A673 (cell line): ENCODE measurements at regions not wholly inside any gene's neighbourhood (a gene's known extent, or its start where the extent isn't known, plus 50 kb on each side); places are given as distances from the start of the nearest gene placed in this dataset.
A peak's percentile ranks its signal among the peaks of the same experiment; 100 is the strongest.

Source experiments
- BruUV-seq: library from RNA; stranded (reverse); fragments of 400-500 nt; replicated peaks from 2 replicates; lab custom pipeline; 2021; lab: Mats Ljungman, UMichigan
- CTCF ChIA-PET: fragments of 300-600 bp; sonication (Branson Sonifier 250); formaldehyde crosslinking; loops from one replicate; lab custom pipeline; 2022; ENCODE audit warnings: antibody characterized with exemption; lab: Charles Lee
- POLR2A ChIA-PET: fragments of 300-600 bp; sonication (Branson Sonifier 250); formaldehyde crosslinking; loops from one replicate; lab custom pipeline; 2022; ENCODE audit warnings: antibody characterized with exemption; ENCODE audit not compliant: low non-redundant PET; lab: Charles Lee
- DNase-seq: peaks from one replicate; pipeline ENCODE4 v3.0.0-alpha.2; 2015; ENCODE audit warnings: low spot score
- H3K27ac ChIP-seq: fragments of 200-600 bp; sonication (generic); 2 replicates; pipeline ENCODE4 v1.5.1; 2016; ENCODE audit warnings: mixed run types, low read depth, mild to moderate bottlenecking, mixed read lengths, antibody characterized with exemption, low read length; ENCODE audit not compliant: poor library complexity, severe bottlenecking
- H3K27me3 ChIP-seq: fragments of 200-600 bp; sonication (generic); replicated peaks from 2 replicates; pipeline ENCODE4 v1.6.1; 2017; ENCODE audit warnings: mixed run types, low read depth, mild to moderate bottlenecking, mixed read lengths, antibody characterized with exemption, low read length; ENCODE audit not compliant: insufficient read depth, poor library complexity
- H3K36me3 ChIP-seq: fragments of 200-600 bp; sonication (generic); 2 replicates; pipeline ENCODE4 v1.6.1; 2016; ENCODE audit warnings: mixed run types, mild to moderate bottlenecking, mixed read lengths, antibody characterized with exemption, low read length; ENCODE audit not compliant: insufficient read depth, poor library complexity, severe bottlenecking
- H3K4me1 ChIP-seq: fragments of 200-600 bp; sonication (generic); 2 replicates; pipeline ENCODE4 v1.6.1; 2017; ENCODE audit warnings: mixed run types, mild to moderate bottlenecking, mixed read lengths, antibody characterized with exemption, low read length; ENCODE audit not compliant: insufficient read depth, poor library complexity, severe bottlenecking
- H3K4me3 ChIP-seq: fragments of 200-600 bp; sonication (generic); 2 replicates; pipeline ENCODE4 v1.5.1; 2016; ENCODE audit warnings: low read depth, mixed run types, mild to moderate bottlenecking, mixed read lengths, low read length; ENCODE audit not compliant: poor library complexity, severe bottlenecking
- H3K9me3 ChIP-seq: fragments of 200-600 bp; sonication (generic); 2 replicates; pipeline ENCODE4 v1.6.1; 2016; ENCODE audit warnings: mixed run types, low read depth, mild to moderate bottlenecking, mixed read lengths, antibody characterized with exemption, low read length; ENCODE audit not compliant: poor library complexity, severe bottlenecking
- EZH2 ChIP-seq: fragments of 200-600 bp; sonication (generic); IDR thresholded peaks from 2 replicates; pipeline ENCODE4 v1.6.1; 2017; ENCODE audit warnings: borderline replicate concordance, low read depth, mild to moderate bottlenecking, mixed read lengths, antibody characterized with exemption, low read length; ENCODE audit not compliant: poor library complexity, severe bottlenecking
- intact Hi-C: fragments of 100-400 bp; cut with micrococcal nuclease; formaldehyde crosslinking; loops from one replicate; pipeline ENCODE4 v1.10.0; 2022; ENCODE audit not compliant: unreplicated experiment
- TF ChIP-seq, protein P1 (sequence below): fragments of 300-800, 200-600 bp; sonication (generic); conservative IDR thresholded peaks from 2 replicates; pipeline ENCODE4 v1.5.1; 2017; ENCODE audit warnings: low read depth, mild to moderate bottlenecking, antibody characterized with exemption, low read length, moderate library complexity, mixed read lengths

DNA sequence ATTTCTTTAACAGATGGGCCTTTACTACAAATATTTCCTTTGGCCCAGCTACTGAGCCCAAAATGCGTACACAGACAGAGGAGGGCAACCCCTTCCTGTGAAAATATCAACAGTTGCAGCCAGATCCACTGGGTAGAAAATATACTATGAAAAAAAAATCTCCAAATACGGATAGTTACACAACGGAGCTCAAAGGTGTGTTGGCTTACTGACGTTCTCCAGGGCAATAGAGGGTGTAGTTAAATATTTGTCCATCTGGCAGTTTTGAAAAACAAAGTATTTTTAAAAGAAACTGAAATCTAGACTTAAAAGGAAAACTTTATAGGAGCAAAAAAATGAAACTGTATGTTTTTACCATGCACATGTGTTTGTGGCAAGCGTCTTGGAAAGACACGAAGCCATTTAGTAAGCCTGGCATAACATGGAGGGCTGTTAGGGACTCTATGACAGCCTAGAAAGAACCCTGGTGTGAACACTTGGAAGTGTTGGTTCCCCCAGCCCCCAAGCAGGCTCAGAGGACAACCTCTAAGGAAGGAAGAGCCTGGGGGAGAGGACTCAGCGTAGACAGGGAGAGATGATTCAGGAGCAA is 157.8 kb upstream of the TRPM3 start:
- H3K27me3 ChIP-seq = peaks cover 3% of the 10 kb centered on the region
- H3K4me1 ChIP-seq = no peaks in the 10 kb centered on the region
- H3K4me3 ChIP-seq = no peak overlapping the region
- no TSS peak for BruUV-seq
- no peaks in the 10 kb centered on the region for H3K9me3 ChIP-seq
- ChIA-PET CTCF (interaction anchor here (0.5 kb wide), 1 partner anchor 696 kb away, joined by 7 read pairs; no protein-coding TSS in a partner anchor), POLR2A (no interaction called here)
- intact Hi-C loops = no loop called here
- TF ChIP-seq, protein P1, sequence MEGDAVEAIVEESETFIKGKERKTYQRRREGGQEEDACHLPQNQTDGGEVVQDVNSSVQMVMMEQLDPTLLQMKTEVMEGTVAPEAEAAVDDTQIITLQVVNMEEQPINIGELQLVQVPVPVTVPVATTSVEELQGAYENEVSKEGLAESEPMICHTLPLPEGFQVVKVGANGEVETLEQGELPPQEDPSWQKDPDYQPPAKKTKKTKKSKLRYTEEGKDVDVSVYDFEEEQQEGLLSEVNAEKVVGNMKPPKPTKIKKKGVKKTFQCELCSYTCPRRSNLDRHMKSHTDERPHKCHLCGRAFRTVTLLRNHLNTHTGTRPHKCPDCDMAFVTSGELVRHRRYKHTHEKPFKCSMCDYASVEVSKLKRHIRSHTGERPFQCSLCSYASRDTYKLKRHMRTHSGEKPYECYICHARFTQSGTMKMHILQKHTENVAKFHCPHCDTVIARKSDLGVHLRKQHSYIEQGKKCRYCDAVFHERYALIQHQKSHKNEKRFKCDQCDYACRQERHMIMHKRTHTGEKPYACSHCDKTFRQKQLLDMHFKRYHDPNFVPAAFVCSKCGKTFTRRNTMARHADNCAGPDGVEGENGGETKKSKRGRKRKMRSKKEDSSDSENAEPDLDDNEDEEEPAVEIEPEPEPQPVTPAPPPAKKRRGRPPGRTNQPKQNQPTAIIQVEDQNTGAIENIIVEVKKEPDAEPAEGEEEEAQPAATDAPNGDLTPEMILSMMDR = no peak
- TF ChIP-seq EZH2 = no peak
- no peaks in the 10 kb centered on the region for H3K36me3 ChIP-seq
- H3K27ac ChIP-seq = no peak overlapping the region
- DNase-seq = no peak

DNA sequence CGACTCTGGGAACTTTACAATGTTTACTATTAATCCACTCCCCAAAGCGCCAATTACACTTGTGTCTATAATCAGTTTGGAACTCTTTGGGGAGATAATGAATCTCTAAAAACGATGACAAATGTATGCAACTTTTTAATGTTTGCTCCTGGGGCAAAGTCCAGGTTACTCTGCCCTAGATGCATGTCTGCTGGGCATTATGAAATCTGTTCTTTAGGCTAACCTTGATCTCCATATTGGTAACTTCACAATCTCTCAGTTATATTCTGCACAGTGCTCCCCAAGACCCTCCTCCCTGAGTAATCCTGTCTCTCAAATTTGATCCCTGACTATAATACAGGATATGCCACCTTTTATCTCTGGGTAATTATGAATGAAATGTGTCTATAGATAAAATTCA is 152.2 kb upstream of the TRPM3 start:
- TF ChIP-seq, protein P1 = no peak
- no peak for TF ChIP-seq EZH2
- POLR2A ChIA-PET = no interaction called here
- peaks cover 10% of the 10 kb centered on the region for H3K27me3 ChIP-seq
- CTCF ChIA-PET = no interaction called here
- intact Hi-C loops = no loop called here
- DNase-seq = no peak
- no TSS peak for BruUV-seq
- no peaks in the 10 kb centered on the region for H3K36me3 ChIP-seq
- no peaks in the 10 kb centered on the region for H3K9me3 ChIP-seq
- no peak overlapping the region for H3K4me3 ChIP-seq
- no peak overlapping the region for H3K27ac ChIP-seq
- no peaks in the 10 kb centered on the region for H3K4me1 ChIP-seq

DNA sequence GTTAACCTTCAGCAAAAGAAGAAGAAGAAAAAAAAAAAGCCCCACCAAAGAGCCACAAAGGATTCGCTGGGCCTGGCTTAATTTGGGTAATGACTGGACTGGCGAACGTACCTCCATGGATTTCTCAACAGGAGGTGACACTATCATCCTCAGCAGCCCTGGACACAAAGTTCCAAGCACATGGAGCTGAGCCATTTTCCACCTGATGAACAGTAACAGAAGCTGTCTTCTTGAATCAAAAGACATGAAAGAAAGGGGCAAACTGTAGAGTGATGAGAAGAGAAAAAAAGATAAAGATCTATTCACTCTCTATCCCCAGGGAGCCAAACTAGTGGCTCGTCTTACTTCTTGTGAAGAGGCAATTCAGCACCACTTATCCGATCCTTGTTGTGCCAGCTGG is 150.2 kb upstream of the TRPM3 start:
- Histone ChIP-seq H3K4me1 (no peaks in the 10 kb centered on the region), H3K4me3 (no peak overlapping the region), H3K27ac (no peak overlapping the region), H3K36me3 (no peaks in the 10 kb centered on the region), H3K9me3 (no peaks in the 10 kb centered on the region), H3K27me3 (peaks cover 14% of the 10 kb centered on the region)
- peak; percentile 5 for DNase-seq
- ChIA-PET POLR2A (no interaction called here), CTCF (no interaction called here)
- intact Hi-C loops = no loop called here
- BruUV-seq = no TSS peak
- TF ChIP-seq EZH2 = no peak
- TF ChIP-seq, protein P1 = no peak
